Glutamatergic neuron (in vitro differentiated cells): ENCODE measurements at regions not wholly inside any gene's neighbourhood (a gene's known extent, or its start where the extent isn't known, plus 50 kb on each side); places are given as distances from the start of the nearest gene placed in this dataset.

Experiments
- DNase-seq: peaks from one replicate; pipeline ENCODE4 v3.0.0; 2022
- H3K27ac Mint-ChIP-seq: one replicate; pipeline ENCODE4 v1.8.0; 2020; ENCODE audit warnings: mild to moderate bottlenecking, mixed read lengths, inconsistent platforms; ENCODE audit not compliant: unreplicated experiment
- H3K27me3 Mint-ChIP-seq: one replicate; pipeline ENCODE4 v1.8.0; 2020; ENCODE audit warnings: mild to moderate bottlenecking, moderate library complexity, mixed read lengths, inconsistent platforms; ENCODE audit not compliant: unreplicated experiment
- H3K36me3 Mint-ChIP-seq: one replicate; pipeline ENCODE4 v1.8.0; 2020; ENCODE audit warnings: mild to moderate bottlenecking, mixed read lengths, inconsistent platforms; ENCODE audit not compliant: unreplicated experiment
- H3K4me1 Mint-ChIP-seq: one replicate; pipeline ENCODE4 v1.8.0; 2020; ENCODE audit warnings: mild to moderate bottlenecking, low read depth, mixed read lengths, inconsistent platforms; ENCODE audit not compliant: unreplicated experiment
- H3K4me3 Mint-ChIP-seq: one replicate; pipeline ENCODE4 v1.8.0; 2020; ENCODE audit warnings: mild to moderate bottlenecking, mixed read lengths, inconsistent platforms; ENCODE audit not compliant: unreplicated experiment
- H3K9me3 Mint-ChIP-seq: one replicate; pipeline ENCODE4 v1.8.0; 2020; ENCODE audit warnings: mild to moderate bottlenecking, moderate library complexity, mixed read lengths, inconsistent platforms; ENCODE audit not compliant: unreplicated experiment
- CTCF ChIP-seq: fragments of 200-600 bp; sonication (generic); IDR thresholded peaks from one replicate; pipeline ENCODE4 v1.5.0; 2021; ENCODE audit not compliant: partially characterized antibody, unreplicated experiment

- DNase-seq: no peak
- Mint-ChIP-seq H3K4me1 (no peaks in the 10 kb centered on the region), H3K9me3 (peaks cover 3% of the 10 kb centered on the region), H3K4me3 (no peak overlapping the region), H3K27ac (no peak overlapping the region), H3K36me3 (peaks cover 5% of the 10 kb centered on the region), H3K27me3 (no peaks in the 10 kb centered on the region)
- no peak for TF ChIP-seq CTCF
These were observed 331.4 kb upstream of the TMEM229A start for GRCh38 chr7:124364283-124364682.

- Mint-ChIP-seq H3K4me3 (no peak overlapping the region), H3K4me1 (peaks cover 17% of the 10 kb centered on the region), H3K9me3 (no peaks in the 10 kb centered on the region), H3K36me3 (no peaks in the 10 kb centered on the region), H3K27me3 (no peaks in the 10 kb centered on the region), H3K27ac (peak overlapping the region; percentile 36)
- TF ChIP-seq CTCF: no peak
- no peak for DNase-seq
These were observed 321.3 kb upstream of the TMEM229A start for GRCh38 chr7:124354201-124354600.

DNA sequence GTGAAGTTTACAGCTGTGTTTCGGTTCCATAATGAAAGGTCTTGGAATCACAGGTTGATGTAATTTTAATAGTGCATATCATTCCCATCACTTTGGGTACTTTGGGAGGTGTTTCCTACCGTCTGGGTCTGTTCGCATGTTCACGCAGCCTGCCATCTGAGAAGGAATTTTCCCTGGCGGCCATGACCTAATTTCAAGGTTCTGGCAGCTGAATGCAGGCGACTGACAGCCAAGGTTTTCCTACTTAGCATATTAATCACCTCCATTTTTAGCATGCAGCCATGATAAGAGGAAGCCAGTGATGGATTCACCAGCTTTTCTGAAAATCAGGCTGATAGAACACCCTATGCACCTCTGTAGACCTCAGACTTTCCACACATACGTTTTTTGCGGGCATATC, 319.1 kb upstream of the TMEM229A start:
- Mint-ChIP-seq H3K4me3 (no peak overlapping the region), H3K4me1 (peaks cover 17% of the 10 kb centered on the region), H3K36me3 (no peaks in the 10 kb centered on the region), H3K9me3 (peaks cover 2% of the 10 kb centered on the region), H3K27me3 (no peaks in the 10 kb centered on the region), H3K27ac (peak overlapping the region; percentile 24)
- DNase-seq: no peak
- no peak for TF ChIP-seq CTCF

- Mint-ChIP-seq H3K4me3 (no peak overlapping the region), H3K9me3 (peaks cover 2% of the 10 kb centered on the region), H3K4me1 (peaks cover 13% of the 10 kb centered on the region), H3K36me3 (no peaks in the 10 kb centered on the region), H3K27ac (no peak overlapping the region), H3K27me3 (no peaks in the 10 kb centered on the region)
- no peak for DNase-seq
- no peak for TF ChIP-seq CTCF
These were observed 316.6 kb upstream of the TMEM229A start for GRCh38 chr7:124349443-124349842.

GRCh38 chr7:124338861-124339260, 306.0 kb upstream of the TMEM229A start:
- Mint-ChIP-seq H3K9me3 (no peaks in the 10 kb centered on the region), H3K4me3 (no peak overlapping the region), H3K27ac (no peak overlapping the region), H3K4me1 (peaks cover 5% of the 10 kb centered on the region), H3K36me3 (no peaks in the 10 kb centered on the region), H3K27me3 (no peaks in the 10 kb centered on the region)
- no peak for DNase-seq
- TF ChIP-seq CTCF: no peak
